Suppressor macrophage treated with lipopolysaccharide for 1 hour (primary cell): ENCODE measurements at regions not wholly inside any gene's neighbourhood (a gene's known extent, or its start where the extent isn't known, plus 50 kb on each side); places are given as distances from the start of the nearest gene placed in this dataset.

Experiments
- DNase-seq, 3 donors: peaks; one replicate each; pipeline ENCODE4 v3.0.0-alpha.2; 2020 to 2022

- no peak for DNase-seq
Measured at GRCh38 chr22:47231759-47232158, 469.3 kb downstream of the TBC1D22A start.

- no peak for DNase-seq
Measured at GRCh38 chr22:47230741-47231140, 468.3 kb downstream of the TBC1D22A start.

- DNase-seq = no peak
Measured at GRCh38 chr22:47230251-47230650, 467.8 kb downstream of the TBC1D22A start.

DNA sequence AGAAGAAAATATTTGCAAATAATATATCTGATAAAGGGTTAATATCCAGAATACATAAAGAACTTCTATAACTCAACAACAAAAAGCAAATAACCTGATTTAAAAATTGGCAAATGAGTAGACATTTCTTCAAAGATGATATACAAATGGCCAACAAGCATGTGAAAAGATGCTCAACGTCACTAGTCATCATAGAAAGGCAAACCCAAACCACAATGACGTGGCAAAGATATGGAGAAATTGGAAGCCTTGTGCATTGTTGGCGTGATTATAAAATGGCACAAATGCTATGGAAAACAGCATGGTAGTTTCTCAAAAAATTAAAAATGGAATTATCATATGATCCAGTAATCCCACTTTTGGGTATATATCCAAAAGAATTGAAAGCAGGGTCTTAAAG is 466.3 kb downstream of the TBC1D22A start:
- no peak for DNase-seq

GRCh38 chr22:47225931-47226633 is 463.6 kb downstream of the TBC1D22A start:
- no peak for DNase-seq

- DNase-seq = no peak
Measured at GRCh38 chr22:47225080-47225930, 462.9 kb downstream of the TBC1D22A start.
